GM12875 (cell line): ENCODE measurements at regions not wholly inside any gene's neighbourhood (a gene's known extent, or its start where the extent isn't known, plus 50 kb on each side); places are given as distances from the start of the nearest gene placed in this dataset.

ENCODE experiments used
- H3K4me3 ChIP-seq: one replicate; pipeline ENCODE4 v1.5.1; 2011; ENCODE audit warnings: low read depth, low read length, control low read depth
- CTCF ChIP-seq: IDR thresholded peaks from 2 replicates; pipeline ENCODE4 v1.5.1; 2011; ENCODE audit warnings: low read depth, mild to moderate bottlenecking, control low read depth, inconsistent platforms, low read length, moderate library complexity, borderline replicate concordance; ENCODE audit not compliant: insufficient read depth

GRCh38 chr5:74940782-74941353 lies 74.7 kb upstream of the FAM169A start:
- no peak for TF ChIP-seq CTCF
- H3K4me3 ChIP-seq: no peak overlapping the region

DNA sequence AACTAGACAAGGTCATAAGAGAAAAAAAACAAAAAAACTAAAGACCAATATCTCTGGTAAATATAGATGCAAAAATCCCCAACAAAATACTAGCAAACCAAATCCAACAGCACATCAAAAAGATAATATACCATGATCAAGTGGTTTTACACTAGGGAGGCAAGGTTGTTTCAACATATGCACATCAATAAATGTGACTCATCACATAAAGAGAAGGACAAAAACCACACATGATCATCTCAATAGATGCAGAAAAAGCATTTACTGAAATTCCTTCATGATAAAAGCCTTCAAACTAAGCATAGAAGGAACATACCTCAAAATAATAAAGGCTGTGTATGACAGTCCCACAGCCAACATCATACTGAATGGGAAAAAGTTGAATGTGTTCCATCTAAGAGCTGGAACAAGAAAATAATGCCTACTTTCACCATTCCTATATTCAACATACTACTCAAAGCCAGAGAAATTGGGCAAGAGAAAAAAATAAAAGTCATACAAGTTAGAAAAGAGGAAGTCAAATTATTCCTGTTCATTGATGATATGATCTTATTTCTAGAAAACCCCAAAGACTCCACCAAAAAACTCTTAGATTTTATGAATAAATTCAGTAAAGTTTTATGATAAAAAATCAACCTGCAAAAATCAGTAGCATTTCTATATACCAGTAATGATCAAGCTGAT lies 72.2 kb upstream of the FAM169A start:
- no peak for TF ChIP-seq CTCF
- no peak overlapping the region for H3K4me3 ChIP-seq

- no peak for TF ChIP-seq CTCF
- no peak overlapping the region for H3K4me3 ChIP-seq
These were observed 69.5 kb upstream of the FAM169A start for GRCh38 chr5:74935752-74936091.

- TF ChIP-seq CTCF: peak; percentile 26; the same call in 1 of the 2 replicates
These were observed 69.0 kb upstream of the FAM169A start for GRCh38 chr5:74934949-74935751.

DNA sequence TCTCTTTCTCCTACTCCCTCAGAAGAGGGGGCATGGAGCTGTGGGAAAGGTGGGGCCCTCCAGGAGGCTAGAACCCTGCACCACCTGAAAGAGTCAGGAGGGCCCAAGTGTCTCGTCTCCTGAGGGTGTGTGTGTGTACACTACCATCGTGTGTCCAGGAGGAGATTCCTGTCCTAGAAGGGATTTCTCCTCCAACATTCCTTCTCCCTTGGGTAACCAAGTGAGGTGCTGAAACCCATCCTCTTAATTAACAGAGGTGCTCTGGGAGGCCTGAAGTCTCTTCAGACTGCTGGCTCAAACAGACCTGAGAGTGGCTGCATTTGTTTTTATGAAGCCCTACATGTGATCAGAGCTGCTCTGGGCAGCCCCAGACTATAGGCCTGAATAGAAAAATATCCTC lies 61.1 kb upstream of the FAM169A start:
- TF ChIP-seq CTCF: no peak
- H3K4me3 ChIP-seq: no peak overlapping the region

More at GRCh38 chr5:74934949-74935751, 69.0 kb upstream of the FAM169A start:
- no peak overlapping the region for H3K4me3 ChIP-seq

DNA sequence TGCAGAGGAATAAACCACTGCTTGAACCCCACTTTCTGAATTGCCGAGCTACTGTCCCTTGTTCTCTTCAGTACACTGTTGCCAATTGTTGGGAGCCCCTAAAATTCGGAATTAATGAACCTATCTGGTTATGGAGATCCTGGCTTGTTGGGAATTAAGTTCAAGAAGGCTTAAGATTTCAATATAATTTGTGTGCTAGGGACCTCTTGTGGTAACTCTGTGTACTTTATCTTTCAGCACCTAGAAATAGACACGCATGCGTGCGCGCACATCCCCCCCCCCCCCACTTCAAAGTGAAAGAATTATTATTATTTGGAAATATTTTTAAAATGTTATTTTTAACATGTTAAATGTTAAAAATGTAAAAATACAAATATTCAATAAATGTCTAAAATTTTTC lies 53.3 kb upstream of the FAM169A start:
- TF ChIP-seq CTCF: peak; percentile 27; the same call in 1 of the 2 replicates
- no peak overlapping the region for H3K4me3 ChIP-seq

GRCh38 chr5:74919041-74919440 lies 52.9 kb upstream of the FAM169A start:
- no peak for TF ChIP-seq CTCF
- no peak overlapping the region for H3K4me3 ChIP-seq
